ENCODE measurements at regions not wholly inside any gene's neighbourhood (a gene's known extent, or its start where the extent isn't known, plus 50 kb on each side); places are given as distances from the start of the nearest gene placed in this dataset.

- POLR2A ChIA-PET: no interaction called here
- 40% methylated on average over 7 of the region's 7 CpGs for WGBS (ENCODE audit: insufficient coverage, insufficient replicate concordance, low lambda C conversion rate, missing lambda C conversion rate)
- BruUV-seq (replicated peaks): no TSS peak
- DNase-seq (ENCODE audit: low read depth, low spot score) (no peak), ATAC-seq (no peak), FAIRE-seq (no peak)
- H4K20me1 ChIP-seq (ENCODE audit: control insufficient read depth, insufficient read depth): no peaks in the 10 kb centered on the region
- RAD21 ChIA-PET (ENCODE audit: unreplicated experiment): no interaction called here
- no peak overlapping the region for H3K4me2 ChIP-seq (ENCODE audit: control insufficient read depth, insufficient read depth)
- no peaks in the 10 kb centered on the region for H3K36me3 ChIP-seq (ENCODE audit: control insufficient read depth in 2 of 2, insufficient read depth in 2 of 2, low read length in 1 of 2)
- no peaks in the 10 kb centered on the region for H3K9me3 ChIP-seq (replicated peaks; ENCODE audit: control insufficient read depth, insufficient read depth, low read length)
- CTCF ChIA-PET: interaction anchor here (1.3 to 1.4 kb wide), 2 partner anchors 41 to 1359 kb away, joined by 3 read pairs; no protein-coding TSS in a partner anchor
- intact Hi-C loops (cut with micrococcal nuclease; ENCODE audit: unreplicated experiment): loop anchor here (5.0 kb wide), 1 partner anchor 521 kb away; no protein-coding TSS in a partner anchor
- H3K4me3 ChIP-seq: no peak overlapping the region
- TF ChIP-seq SREBF2 (IDR thresholded peaks at IDR 0.05; ENCODE audit: low read length) (no peak), HSF1 (IDR thresholded peaks at IDR 0.05; ENCODE audit: low read depth, low read length) (no peak), ELK1 (IDR thresholded peaks at IDR 0.05; ENCODE audit: low read depth, low read length) (no peak), ATF2 (IDR thresholded peaks at IDR 0.05; ENCODE audit: low read length) (no peak), MEF2B (IDR thresholded peaks at IDR 0.05; ENCODE audit: partially characterized antibody, poor library complexity, severe bottlenecking) (no peak), CEBPB (IDR thresholded peaks at IDR 0.05; ENCODE audit: borderline replicate concordance in 1 of 2, low read depth in 2 of 2, low read length in 2 of 2) (no peak)
- no peak overlapping the region for H3K9ac ChIP-seq (ENCODE audit: control insufficient read depth, insufficient read depth, low read length)
- H3K79me2 ChIP-seq (ENCODE audit: control insufficient read depth, insufficient read depth, low read length): no peaks in the 10 kb centered on the region
- in situ Hi-C loops (cut with MboI): no loop called here
- H2AFZ ChIP-seq (ENCODE audit: control insufficient read depth, low read depth, low read length): no peak overlapping the region
- SMC1A ChIA-PET (ENCODE audit: uncharacterized antibody, unreplicated experiment): interaction anchor here (0.6 to 1.3 kb wide), 3 partner anchors 18 to 1359 kb away, joined by 3 to 4 read pairs (median 3); no protein-coding TSS in a partner anchor
- H3K27ac ChIP-seq (ENCODE audit: control insufficient read depth, insufficient read depth): no peak overlapping the region
- no peaks in the 10 kb centered on the region for H3K4me1 ChIP-seq (ENCODE audit: control insufficient read depth, insufficient read depth, low read length)
- H3K27me3 ChIP-seq (replicated peaks in 1 of 2; ENCODE audit: control insufficient read depth in 2 of 2, insufficient read depth in 2 of 2, low read length in 1 of 2): no peaks in the 10 kb centered on the region
Observed at GRCh38 chr4:181566490-181566889, 676.7 kb upstream of the TENM3 start.

All from GM12878 (cell line).